ENCODE measurements at regions not wholly inside any gene's neighbourhood (a gene's known extent, or its start where the extent isn't known, plus 50 kb on each side); places are given as distances from the start of the nearest gene placed in this dataset.
A peak's percentile ranks its signal among the peaks of the same experiment; 100 is the strongest.

DNA sequence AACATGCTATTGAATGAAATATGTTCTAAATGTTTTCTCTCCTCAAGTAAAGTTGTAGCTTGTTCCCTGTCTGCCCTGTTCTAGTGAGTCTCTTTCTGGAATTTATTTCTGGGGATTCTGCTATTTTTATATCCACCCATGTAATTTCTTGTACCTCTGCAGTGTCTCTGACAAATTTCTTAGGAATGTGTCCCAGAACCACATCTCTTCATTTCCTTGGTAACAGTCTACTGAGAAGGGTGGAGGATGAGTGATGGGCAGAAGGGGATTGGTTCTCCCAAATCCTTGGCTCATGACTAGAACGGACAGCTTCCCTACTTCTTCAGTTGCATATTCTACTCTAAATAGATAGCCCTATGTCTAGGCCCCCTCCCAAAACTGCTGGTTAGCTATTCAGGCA is 490.6 kb upstream of the LINC00305 start:
- DNase-seq (ENCODE audit: low read depth in 2 of 2) = peak; percentile 19 to 33

GRCh38 chr18:64620971-64621560 is 472.2 kb upstream of the LINC00305 start:
- DNase-seq (ENCODE audit: low read depth in 2 of 2) = no peak

- no peak for DNase-seq (ENCODE audit: low read depth in 2 of 2)
Observed at GRCh38 chr18:64618390-64618789, 469.5 kb upstream of the LINC00305 start.

DNA sequence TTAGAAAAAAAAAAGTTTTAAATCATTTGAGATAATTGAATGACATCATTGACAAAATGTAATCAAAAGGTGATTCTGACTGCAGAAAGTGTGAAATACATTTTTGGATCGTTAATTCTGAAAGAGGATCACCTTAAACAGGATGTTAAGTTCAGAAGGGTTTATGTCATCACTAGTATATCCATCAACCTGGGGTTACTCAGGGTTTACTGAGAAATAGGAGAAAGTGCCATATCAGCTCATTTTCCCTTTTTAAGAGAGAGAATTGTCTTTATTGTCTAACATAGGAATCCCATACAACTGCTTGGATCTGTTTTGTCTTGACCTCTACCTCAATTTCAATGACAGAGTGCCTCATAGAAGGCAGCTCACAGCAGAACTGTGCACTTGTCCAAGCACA is 466.1 kb upstream of the LINC00305 start:
- DNase-seq (ENCODE audit: low read depth in 2 of 2) = no peak

DNA sequence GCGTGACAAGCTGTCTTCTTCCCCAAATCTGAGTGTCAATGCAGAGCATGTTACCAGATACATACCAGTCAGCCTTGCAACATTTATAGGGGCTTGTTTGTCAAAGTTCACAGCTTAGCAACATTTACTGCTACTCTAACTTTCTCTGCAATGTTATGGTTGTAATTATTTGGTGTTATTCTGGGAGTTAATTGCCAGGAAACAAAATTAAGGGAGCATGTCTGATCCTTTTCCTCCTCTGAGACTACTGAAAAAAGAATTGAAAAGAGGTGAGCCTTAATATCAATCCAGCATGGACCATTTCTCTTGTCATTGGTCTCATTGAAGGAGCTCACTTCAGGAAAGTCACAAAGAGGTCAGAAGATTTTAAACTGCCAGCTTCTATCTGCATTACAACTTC is 465.6 kb upstream of the LINC00305 start:
- DNase-seq (ENCODE audit: low read depth in 2 of 2) = no peak

DNA sequence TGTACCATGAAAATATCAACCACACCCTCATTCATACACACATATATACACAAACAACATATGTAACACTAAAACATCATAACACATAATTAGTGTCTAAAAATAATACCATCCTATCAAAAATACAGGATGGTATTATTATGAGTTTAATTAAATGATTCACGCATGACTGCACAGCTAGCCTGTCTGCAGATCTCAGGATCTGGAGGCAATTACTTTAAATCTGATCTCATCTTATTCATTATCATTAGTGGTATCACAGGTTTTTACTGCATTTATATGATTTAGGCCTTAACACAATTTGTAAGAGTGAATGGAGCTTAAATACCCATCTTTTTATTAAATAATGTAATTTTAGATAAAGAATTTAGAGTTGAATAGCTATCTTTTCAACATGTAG is 443.4 kb upstream of the LINC00305 start:
- DNase-seq (ENCODE audit: low read depth in 2 of 2) = no peak

GRCh38 chr18:64589000-64589399 is 440.1 kb upstream of the LINC00305 start:
- DNase-seq (ENCODE audit: low read depth in 2 of 2) = no peak

DNA sequence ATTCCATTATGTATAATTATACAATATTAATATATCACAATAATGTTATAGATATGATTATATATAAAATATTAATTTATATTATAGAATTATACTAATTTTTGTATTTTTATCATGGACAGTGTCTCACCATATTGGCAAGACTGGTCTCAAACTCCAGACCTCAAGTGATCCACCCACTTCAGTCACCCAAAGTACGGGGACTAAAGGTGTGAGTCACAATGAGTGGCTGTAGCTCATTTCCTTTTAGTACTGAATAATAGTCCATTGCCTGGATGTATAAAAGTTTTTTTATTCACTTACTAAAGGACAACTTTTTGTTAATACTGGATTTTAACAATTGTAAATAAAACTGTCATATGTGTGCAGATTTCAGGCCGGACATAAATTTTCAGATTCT is 417.6 kb upstream of the LINC00305 start:
- no peak for DNase-seq (ENCODE audit: low read depth in 2 of 2)

GRCh38 chr18:64562651-64563050 is 413.8 kb upstream of the LINC00305 start:
- DNase-seq (ENCODE audit: low read depth in 2 of 2) = no peak

DNA sequence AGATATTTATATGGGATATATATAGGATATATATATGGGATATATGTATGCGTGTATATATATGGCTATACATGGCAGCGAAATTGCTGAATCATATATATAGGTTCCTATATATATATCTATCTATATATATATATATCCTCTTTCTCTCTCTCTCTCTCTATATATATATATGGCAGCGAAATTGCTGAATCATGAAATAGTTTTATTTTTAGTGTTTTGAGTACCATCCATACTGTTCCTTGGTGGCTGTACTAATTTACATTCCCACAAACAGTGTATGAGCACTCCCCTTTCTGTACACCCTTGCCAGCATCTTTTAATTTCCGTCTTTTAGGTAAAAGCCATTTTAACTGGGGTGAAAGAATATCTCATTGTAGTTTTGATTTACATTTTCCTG is 397.6 kb upstream of the LINC00305 start:
- DNase-seq (ENCODE audit: low read depth in 2 of 2) = no peak

DNA sequence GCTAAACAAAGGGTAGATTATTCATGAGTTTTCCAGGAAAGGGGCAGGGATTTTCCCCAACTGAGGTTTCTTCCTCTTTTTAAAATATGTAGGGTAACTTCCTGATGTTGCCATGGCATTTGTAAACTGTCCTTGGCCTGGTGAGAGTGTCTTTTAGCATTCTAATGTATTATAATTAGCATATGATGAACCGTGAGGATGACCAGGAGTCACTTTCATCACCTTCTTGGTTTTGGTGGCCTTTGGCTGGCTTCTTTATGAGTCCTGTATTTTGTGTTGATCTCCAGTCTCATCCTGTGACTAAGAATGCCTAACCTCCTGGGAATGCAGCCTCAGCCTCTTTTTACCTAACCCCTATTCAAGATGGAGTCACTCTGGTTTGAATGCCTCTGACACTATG is 391.0 kb upstream of the LINC00305 start:
- DNase-seq (ENCODE audit: low read depth in 2 of 2) = no peak

DNA sequence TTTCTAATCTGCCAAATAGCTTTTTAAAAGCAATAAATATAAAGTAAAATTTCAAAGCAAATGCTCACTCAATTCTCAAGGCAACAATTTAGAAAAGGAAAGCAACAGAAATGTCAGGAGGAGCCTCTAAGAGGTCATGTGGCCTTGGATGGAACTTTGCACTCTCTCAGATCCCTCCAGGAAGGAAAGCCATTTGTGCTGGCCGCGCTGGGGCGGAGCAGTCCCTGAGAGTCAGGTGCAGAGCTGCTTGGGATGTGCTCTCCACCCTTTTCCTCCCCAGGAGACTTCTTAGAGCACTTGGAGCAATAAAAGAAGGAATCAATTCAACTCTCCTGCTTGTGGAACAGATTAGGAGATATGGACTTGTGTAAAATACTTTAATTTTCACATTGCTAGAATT is 379.8 kb upstream of the LINC00305 start:
- DNase-seq (ENCODE audit: low read depth in 2 of 2) = no peak

DNA sequence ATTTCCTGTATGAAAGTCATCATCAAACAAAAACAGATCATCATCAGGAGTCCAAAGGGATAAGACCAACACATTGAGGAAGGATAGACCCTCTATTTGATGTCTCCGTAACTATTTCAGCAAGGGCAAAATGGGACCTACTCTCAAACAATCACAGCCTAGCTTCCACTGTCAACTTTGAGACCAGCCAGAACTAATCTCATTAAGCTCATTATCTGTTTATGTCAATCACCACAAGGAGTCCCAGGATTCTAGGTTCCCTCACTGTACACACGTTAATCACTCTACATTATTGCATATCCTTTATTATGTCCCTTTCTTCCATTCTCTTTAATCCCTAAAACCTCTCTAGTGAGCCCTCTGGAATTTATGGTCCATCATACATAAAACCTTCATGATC is 370.3 kb upstream of the LINC00305 start:
- no peak for DNase-seq (ENCODE audit: low read depth in 2 of 2)

DNA sequence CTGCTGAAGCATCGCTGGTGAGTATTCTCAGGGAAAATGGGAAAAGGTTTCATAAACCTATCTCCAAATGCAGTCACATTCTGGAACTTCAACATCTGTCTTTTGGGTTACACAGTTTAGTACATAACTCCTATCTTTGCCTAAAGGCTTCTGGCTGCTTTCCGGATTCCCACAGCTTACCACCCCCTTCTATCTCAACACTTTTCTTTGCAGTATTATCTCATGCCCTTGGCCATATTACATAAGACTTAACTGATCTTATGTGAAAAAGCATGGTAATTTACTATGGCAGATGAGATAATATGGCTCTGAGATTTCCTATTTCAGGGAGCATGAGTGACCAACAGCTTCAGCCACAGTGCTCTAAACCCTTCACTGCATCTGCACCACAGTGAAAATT is 369.3 kb upstream of the LINC00305 start:
- no peak for DNase-seq (ENCODE audit: low read depth in 2 of 2)

DNA sequence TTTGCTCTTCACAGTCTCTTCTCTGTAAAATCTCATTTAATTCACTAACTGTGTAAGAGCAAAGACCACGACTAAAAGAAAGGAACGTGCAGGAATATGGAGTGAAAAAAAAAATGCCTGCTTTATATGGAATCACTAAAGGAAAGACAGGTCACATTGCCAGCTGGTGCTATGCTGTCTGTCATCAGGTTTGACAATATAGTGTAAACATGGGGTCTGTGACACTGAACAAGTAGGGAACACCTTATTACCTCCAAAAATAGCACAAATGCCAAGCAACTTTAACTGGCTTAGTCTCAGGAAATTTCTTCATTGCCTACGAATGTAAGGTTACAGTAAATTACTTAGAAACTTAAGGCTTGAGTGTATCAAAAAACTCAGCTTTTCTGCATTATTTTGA is 364.5 kb upstream of the LINC00305 start:
- no peak for DNase-seq (ENCODE audit: low read depth in 2 of 2)

DNA sequence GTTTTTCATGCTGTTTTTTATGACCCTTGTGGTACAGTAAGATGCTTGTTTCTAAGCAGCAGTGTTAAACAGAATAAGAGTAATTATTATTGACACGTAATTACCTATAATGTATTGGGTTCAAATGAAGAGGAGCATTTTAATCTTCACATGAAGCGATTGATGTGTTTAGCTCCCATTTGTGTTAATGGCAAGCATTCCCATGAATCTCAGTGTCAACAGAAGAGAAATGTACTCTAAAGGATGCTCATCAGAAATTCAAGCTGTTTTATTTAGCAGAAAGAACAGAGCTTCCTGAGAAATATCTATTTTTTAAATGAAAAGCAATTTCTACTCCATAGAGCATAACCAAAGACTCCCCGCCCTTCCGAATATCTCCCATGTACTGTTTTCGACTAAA is 341.3 kb upstream of the LINC00305 start:
- DNase-seq (ENCODE audit: low read depth in 2 of 2) = no peak

DNA sequence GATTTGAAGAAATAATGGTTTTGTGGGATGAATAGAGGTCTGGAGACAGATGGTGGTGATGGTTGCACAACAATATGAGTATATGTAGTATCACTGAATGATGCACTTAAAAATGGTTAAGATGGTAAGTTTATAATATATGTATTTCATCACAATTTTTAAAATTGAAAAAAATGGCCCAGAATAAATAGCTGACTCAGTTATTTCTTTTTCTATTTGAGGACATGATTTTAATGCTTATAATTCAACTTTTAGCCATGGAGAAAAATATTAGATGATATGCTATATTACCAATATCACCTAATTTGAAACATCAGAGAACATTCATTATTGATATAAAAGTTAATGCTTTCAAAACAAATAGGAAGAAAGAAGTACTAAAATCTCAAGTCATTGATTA is 339.8 kb upstream of the LINC00305 start:
- no peak for DNase-seq (ENCODE audit: low read depth in 2 of 2)

DNA sequence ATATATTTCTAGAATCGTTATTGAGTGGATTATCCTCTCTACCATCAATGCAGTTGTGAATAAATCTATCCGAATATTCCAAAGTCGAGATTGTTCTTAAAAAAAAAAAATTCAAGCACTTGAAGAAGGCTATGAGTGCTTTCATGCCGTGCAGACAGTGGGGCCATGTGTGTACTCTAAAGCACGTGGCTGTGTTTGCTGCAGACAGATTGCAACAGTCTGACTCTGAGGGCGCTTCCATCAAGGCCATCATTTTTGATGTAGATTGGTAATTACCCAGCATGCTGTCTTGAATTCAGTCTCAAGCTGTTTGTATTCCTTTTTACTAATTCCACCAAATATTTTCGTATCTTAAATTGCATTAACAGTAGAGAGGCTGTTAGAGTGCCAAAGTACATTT is 325.9 kb upstream of the LINC00305 start:
- DNase-seq (ENCODE audit: low read depth in 2 of 2) = no peak

DNA sequence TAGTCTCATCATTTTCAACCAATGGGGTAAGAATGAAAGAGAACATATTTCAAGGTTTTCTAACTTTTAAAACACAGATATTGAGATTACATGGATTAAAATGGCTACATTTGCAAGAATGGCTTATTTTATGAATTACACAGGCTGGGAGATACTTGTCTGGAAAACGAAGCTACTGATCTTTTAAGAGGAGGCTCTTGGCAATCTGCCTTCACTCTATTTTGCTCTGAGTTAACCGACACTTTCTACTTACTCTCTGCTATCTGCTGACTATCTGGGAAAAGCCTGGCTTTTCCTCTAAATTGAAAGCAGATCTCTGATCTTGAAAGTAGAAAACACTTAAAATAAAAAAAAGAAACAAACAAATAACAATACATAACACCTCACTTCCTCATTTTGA is 325.4 kb upstream of the LINC00305 start:
- no peak for DNase-seq (ENCODE audit: low read depth in 2 of 2)

DNA sequence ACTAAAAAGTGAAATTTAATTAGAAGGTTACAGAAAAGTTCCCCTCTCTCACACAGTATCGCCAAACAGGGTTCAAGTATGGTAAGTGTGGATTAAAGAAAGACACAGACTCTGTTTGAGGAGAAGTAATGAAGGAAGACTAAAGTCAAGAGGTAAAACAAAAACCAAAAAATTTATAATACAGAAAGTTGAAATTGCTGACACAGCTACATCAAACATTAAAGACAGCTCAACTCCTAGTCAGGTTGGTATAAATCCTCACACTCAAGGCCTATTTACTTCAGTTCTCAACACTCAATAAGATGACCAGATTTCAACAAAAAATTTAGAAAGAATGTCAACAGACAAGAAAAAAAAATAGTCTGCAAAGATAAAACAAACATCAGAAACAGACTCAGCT is 300.5 kb upstream of the LINC00305 start:
- no peak for DNase-seq (ENCODE audit: low read depth in 2 of 2)

- no peak for DNase-seq (ENCODE audit: low read depth in 2 of 2)
Observed at GRCh38 chr18:64444819-64445218, 295.9 kb upstream of the LINC00305 start.

GRCh38 chr18:64438178-64438577 is 289.3 kb upstream of the LINC00305 start:
- DNase-seq (ENCODE audit: low read depth in 2 of 2) = no peak

GRCh38 chr18:64436111-64436510 is 287.2 kb upstream of the LINC00305 start:
- DNase-seq (ENCODE audit: low read depth in 2 of 2) = no peak

GRCh38 chr18:64419156-64419555 is 270.3 kb upstream of the LINC00305 start:
- DNase-seq (ENCODE audit: low read depth in 2 of 2) = no peak

- no peak for DNase-seq (ENCODE audit: low read depth in 2 of 2)
Observed at GRCh38 chr18:64416990-64417389, 268.1 kb upstream of the LINC00305 start.
